ENCODE measurements at regions not wholly inside any gene's neighbourhood (a gene's known extent, or its start where the extent isn't known, plus 50 kb on each side); places are given as distances from the start of the nearest gene placed in this dataset.

DNA sequence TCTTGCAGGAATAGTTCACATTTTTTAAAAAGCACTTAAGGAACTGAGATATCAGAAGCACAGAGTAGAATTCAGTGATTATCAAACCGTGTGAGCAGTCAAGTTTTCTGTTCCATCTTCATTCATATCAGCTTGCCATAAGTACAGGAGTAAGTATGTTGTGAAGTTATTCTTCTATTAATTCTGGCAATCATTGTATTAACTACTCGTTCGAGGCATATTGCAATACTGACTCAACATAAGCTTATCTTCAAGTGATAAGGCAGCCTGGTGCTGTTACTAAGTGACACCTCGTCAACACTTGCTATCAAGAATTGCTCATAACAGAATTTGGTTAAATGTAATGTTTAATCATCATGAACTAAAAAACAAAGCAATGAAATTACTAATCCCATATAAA is 75.7 kb upstream of the SNX9 start:
- TF ChIP-seq CTCF (IDR thresholded peaks at IDR 0.05 in 2 of 3, conservative IDR thresholded peaks at IDR 0.05 in 1 of 3; ENCODE audit: insufficient read depth in 2 of 3, low read depth in 1 of 3, low read length in 3 of 3) (no peak), TFE3 (CRISPR knock-in tag; IDR thresholded peaks at IDR 0.05) (no peak), CXXC5 (CRISPR knock-in tag; IDR thresholded peaks at IDR 0.05) (no peak), PRPF4 (IDR thresholded peaks at IDR 0.05; ENCODE audit: insufficient read depth, low read depth, low read length, poor library complexity, severe bottlenecking) (no peak), ZNF232 (CRISPR knock-in tag; IDR thresholded peaks at IDR 0.05) (no peak), EZH2 (IDR thresholded peaks at IDR 0.05; ENCODE audit: borderline replicate concordance, low read depth, low read length) (no peak), MAX (CRISPR knock-in tag; IDR thresholded peaks at IDR 0.05) (no peak), POLR2AphosphoS5 (IDR thresholded peaks at IDR 0.05; ENCODE audit: control insufficient read depth, insufficient read depth, low read depth, low read length) (no peak), MAZ (CRISPR knock-in tag; conservative IDR thresholded peaks at IDR 0.05 in 1 of 2, IDR thresholded peaks at IDR 0.05 in 1 of 2) (no peak), KLF10 (CRISPR knock-in tag; IDR thresholded peaks at IDR 0.05) (no peak), SP2 (IDR thresholded peaks at IDR 0.05; ENCODE audit: extremely low read depth, low read depth, low read length, poor library complexity, severe bottlenecking) (no peak)

Data from K562 (cell line).